T-helper 17 cell (primary cell): ENCODE measurements at regions not wholly inside any gene's neighbourhood (a gene's known extent, or its start where the extent isn't known, plus 50 kb on each side); places are given as distances from the start of the nearest gene placed in this dataset.

Experiments used
- ATAC-seq: fragments of 150-1000 bp; cut with Tn5 transposase; 2 replicates; pipeline ENCODE4 v1.10.0; 2021; ENCODE audit warnings: mild to moderate bottlenecking, moderate library complexity
- DNase-seq, 3 donors: peaks; one replicate each; pipeline versions ENCODE4 v3.0.0 to v3.0.0-alpha.2; 2020 to 2021
- H3K9me3 ChIP-seq: one replicate; pipeline ENCODE4 v1.7.0; 2013; ENCODE audit warnings: low read length, mild to moderate bottlenecking; ENCODE audit not compliant: control insufficient read depth, poor library complexity, severe bottlenecking
- H3K27ac Mint-ChIP-seq: one replicate; pipeline ENCODE4 v1.8.0; 2022; ENCODE audit warnings: mild to moderate bottlenecking, moderate library complexity, mixed read lengths
- H3K27me3 Mint-ChIP-seq: one replicate; pipeline ENCODE4 v1.8.0; 2022; ENCODE audit warnings: mixed read lengths
- H3K36me3 Mint-ChIP-seq: one replicate; pipeline ENCODE4 v1.8.0; 2022; ENCODE audit warnings: low read depth, mixed read lengths
- H3K4me1 Mint-ChIP-seq: one replicate; pipeline ENCODE4 v1.8.0; 2022; ENCODE audit warnings: mild to moderate bottlenecking, mixed read lengths
- H3K4me3 Mint-ChIP-seq: one replicate; pipeline ENCODE4 v1.8.0; 2022; ENCODE audit warnings: mild to moderate bottlenecking, moderate library complexity, mixed read lengths

- Mint-ChIP-seq H3K4me1 (no peaks in the 10 kb centered on the region), H3K27me3 (peaks cover 9% of the 10 kb centered on the region), H3K36me3 (no peaks in the 10 kb centered on the region), H3K27ac (no peak overlapping the region), H3K4me3 (no peak overlapping the region)
- ATAC-seq (no peak), DNase-seq (no peak)
- no peaks in the 10 kb centered on the region for H3K9me3 ChIP-seq
Measured at GRCh38 chr2:237016121-237016915, 69.4 kb upstream of the COPS8 start.

- Mint-ChIP-seq H3K27me3 (peaks cover 24% of the 10 kb centered on the region), H3K4me3 (no peak overlapping the region), H3K36me3 (peaks cover 3% of the 10 kb centered on the region), H3K4me1 (peaks cover 2% of the 10 kb centered on the region), H3K27ac (no peak overlapping the region)
- no peaks in the 10 kb centered on the region for H3K9me3 ChIP-seq
- DNase-seq (no peak), ATAC-seq (no peak)
Measured at GRCh38 chr2:237020090-237020489, 65.6 kb upstream of the COPS8 start.

- H3K36me3 Mint-ChIP-seq, result peaks cover 3% of the 10 kb centered on the region
- DNase-seq (no peak), ATAC-seq (no peak)
- H3K27ac Mint-ChIP-seq, result no peak overlapping the region
- H3K27me3 Mint-ChIP-seq, result peaks cover 20% of the 10 kb centered on the region
- H3K4me1 Mint-ChIP-seq, result peaks cover 5% of the 10 kb centered on the region
- no peak overlapping the region for H3K4me3 Mint-ChIP-seq
- H3K9me3 ChIP-seq, result no peaks in the 10 kb centered on the region
Measured at GRCh38 chr2:237022533-237022932, 63.2 kb upstream of the COPS8 start.

GRCh38 chr2:237024255-237024654 lies 61.4 kb upstream of the COPS8 start:
- Mint-ChIP-seq H3K4me1 (peaks cover 5% of the 10 kb centered on the region), H3K27ac (no peak overlapping the region), H3K4me3 (no peak overlapping the region), H3K36me3 (peaks cover 3% of the 10 kb centered on the region), H3K27me3 (peaks cover 20% of the 10 kb centered on the region)
- H3K9me3 ChIP-seq, result no peaks in the 10 kb centered on the region
- DNase-seq (no peak), ATAC-seq (no peak)

- Mint-ChIP-seq H3K36me3 (peaks cover 3% of the 10 kb centered on the region), H3K27me3 (peaks cover 20% of the 10 kb centered on the region), H3K27ac (no peak overlapping the region), H3K4me1 (peaks cover 5% of the 10 kb centered on the region), H3K4me3 (no peak overlapping the region)
- H3K9me3 ChIP-seq, result no peaks in the 10 kb centered on the region
- ATAC-seq (no peak), DNase-seq (no peak)
Measured at GRCh38 chr2:237025090-237025865, 60.4 kb upstream of the COPS8 start.

DNA sequence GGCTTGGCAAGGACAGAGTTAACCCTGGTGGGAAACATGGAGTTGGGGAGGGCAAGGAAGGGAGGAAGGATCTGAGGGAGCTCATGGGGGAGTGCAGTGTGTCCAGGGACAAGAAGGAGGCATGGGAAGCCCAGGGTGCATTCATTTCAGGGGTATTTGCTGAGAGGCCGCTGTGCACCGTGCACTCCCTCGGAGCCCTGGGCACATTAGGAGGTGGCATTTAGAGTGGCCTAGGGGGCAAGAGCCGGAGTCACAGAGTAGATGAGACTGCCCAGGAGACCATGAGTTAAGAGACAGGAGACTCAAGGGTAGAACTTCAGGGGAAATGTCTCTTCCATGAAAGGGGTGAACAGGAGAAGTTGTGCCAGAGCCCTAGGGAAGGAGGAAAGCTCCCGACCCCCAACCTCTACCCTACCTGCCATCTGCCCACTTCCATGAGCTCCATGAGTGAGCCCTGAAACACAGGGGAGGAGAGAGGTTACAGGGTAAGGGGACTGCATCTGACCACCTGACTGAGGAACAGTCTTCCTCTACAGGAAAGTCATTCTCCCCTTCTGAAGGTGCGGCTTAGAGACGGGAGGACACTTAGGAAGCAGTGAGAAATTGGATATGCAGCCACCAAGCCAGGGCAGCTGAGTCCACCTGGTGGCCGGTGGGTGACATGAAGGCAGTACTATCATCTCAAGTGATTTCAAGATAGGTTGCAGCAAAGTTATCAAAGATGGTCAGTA lies 58.5 kb upstream of the COPS8 start:
- no peak overlapping the region for H3K4me3 Mint-ChIP-seq
- H3K9me3 ChIP-seq, result no peaks in the 10 kb centered on the region
- H3K27me3 Mint-ChIP-seq, result peaks cover 20% of the 10 kb centered on the region
- DNase-seq (peak in 2 of 3 donors; percentile 13), ATAC-seq (peak; percentile 54)
- H3K4me1 Mint-ChIP-seq, result peaks cover 5% of the 10 kb centered on the region
- H3K36me3 Mint-ChIP-seq, result no peaks in the 10 kb centered on the region
- no peak overlapping the region for H3K27ac Mint-ChIP-seq

DNA sequence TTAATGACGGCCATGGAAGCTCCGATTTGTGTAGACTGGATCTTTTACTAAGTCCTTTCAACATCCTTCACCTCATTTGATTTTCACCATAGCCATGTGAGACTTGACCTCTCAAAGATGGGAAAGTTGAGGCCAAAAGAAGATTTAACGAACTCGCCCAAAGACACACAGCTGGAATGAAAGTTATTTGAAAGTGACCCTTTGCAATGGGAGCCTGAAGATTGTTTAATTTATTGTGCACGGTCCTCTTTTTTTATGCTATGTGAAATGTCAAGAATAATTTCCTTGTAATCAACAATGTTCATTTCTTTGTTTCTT lies 58.0 kb upstream of the COPS8 start:
- no peak overlapping the region for H3K27ac Mint-ChIP-seq

GRCh38 chr2:237030382-237030781 lies 55.3 kb upstream of the COPS8 start:
- peaks cover 4% of the 10 kb centered on the region for H3K27me3 Mint-ChIP-seq
- no peaks in the 10 kb centered on the region for H3K36me3 Mint-ChIP-seq
- no peaks in the 10 kb centered on the region for H3K9me3 ChIP-seq
- H3K27ac Mint-ChIP-seq, result no peak overlapping the region
- no peak overlapping the region for H3K4me3 Mint-ChIP-seq
- ATAC-seq (no peak), DNase-seq (no peak)
- peaks cover 3% of the 10 kb centered on the region for H3K4me1 Mint-ChIP-seq

More for the DNA sequence above, 58.0 kb upstream of the COPS8 start:
- DNase-seq (no peak), ATAC-seq (no peak)
- H3K9me3 ChIP-seq, result no peaks in the 10 kb centered on the region
- Mint-ChIP-seq H3K4me1 (peaks cover 3% of the 10 kb centered on the region), H3K27me3 (peaks cover 15% of the 10 kb centered on the region), H3K36me3 (no peaks in the 10 kb centered on the region), H3K4me3 (no peak overlapping the region)

GRCh38 chr2:237033536-237034060 lies 52.1 kb upstream of the COPS8 start:
- H3K27ac Mint-ChIP-seq, result no peak overlapping the region
- no peaks in the 10 kb centered on the region for H3K4me1 Mint-ChIP-seq
- ATAC-seq, result no peak
- H3K9me3 ChIP-seq, result no peaks in the 10 kb centered on the region
- H3K36me3 Mint-ChIP-seq, result no peaks in the 10 kb centered on the region
- H3K4me3 Mint-ChIP-seq, result no peak overlapping the region
- H3K27me3 Mint-ChIP-seq, result peaks cover 4% of the 10 kb centered on the region
- DNase-seq, result no peak

DNA sequence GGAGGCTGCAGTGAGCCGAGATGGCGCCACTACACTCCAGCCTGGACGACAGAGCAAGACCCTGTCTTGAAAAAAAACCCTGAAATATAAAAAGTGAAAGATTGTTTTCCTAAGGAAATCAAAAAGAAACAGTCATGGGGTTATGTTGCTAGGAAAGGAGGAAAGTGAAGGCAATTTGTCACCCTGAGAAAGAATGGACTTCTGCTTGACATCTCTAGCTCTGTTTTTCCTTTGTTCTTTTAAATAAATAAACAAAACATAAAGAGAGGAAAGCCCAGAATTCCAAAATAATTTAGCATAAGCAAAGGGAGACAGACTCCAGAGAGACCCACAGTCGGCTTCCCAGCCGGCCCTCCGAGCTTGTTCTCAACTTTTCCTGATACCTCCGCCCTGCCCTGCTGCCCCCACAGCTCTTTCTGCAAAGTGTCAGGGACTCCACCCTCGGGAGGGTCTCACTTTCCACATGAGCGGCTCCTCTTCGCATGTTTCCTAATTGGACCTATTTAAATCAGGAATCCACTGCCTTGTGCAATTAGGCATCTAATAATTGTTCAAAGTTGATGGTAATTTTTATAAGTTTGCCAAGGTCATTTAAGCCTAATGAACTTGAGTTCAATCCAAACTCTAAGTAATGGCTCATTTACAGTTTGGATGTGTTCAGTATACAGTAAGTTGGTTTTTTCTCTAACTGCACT lies 49.8 kb upstream of the COPS8 start:
- Mint-ChIP-seq H3K27ac (no peak overlapping the region), H3K36me3 (no peaks in the 10 kb centered on the region), H3K4me3 (no peak overlapping the region), H3K4me1 (no peaks in the 10 kb centered on the region), H3K27me3 (peaks cover 14% of the 10 kb centered on the region)
- ATAC-seq (no peak), DNase-seq (no peak)
- no peaks in the 10 kb centered on the region for H3K9me3 ChIP-seq
